HG02870 (cell line): ENCODE measurements at regions not wholly inside any gene's neighbourhood (a gene's known extent, or its start where the extent isn't known, plus 50 kb on each side); places are given as distances from the start of the nearest gene placed in this dataset.
A peak's percentile ranks its signal among the peaks of the same experiment; 100 is the strongest.
"Not testable (repeated sequence)": the region's sequence is repeated elsewhere in the genome, so short reads cannot be mapped to it uniquely, and the experiment has no call there.

Experiments used
- ATAC-seq: cut with Tn5 transposase; IDR thresholded peaks from one replicate; pipeline ENCODE4 v1.9.1; 2021; ENCODE audit warnings: mild to moderate bottlenecking, moderate library complexity; ENCODE audit not compliant: unreplicated experiment

GRCh38 chr2:236489083-236489482, 80.5 kb upstream of the ACKR3 start:
- not testable (repeated sequence) for ATAC-seq

- no peak for ATAC-seq
Observed at GRCh38 chr2:236489895-236490404, 79.7 kb upstream of the ACKR3 start.

- no peak for ATAC-seq
Observed at GRCh38 chr2:236496340-236496739, 73.3 kb upstream of the ACKR3 start.

GRCh38 chr2:236498369-236498768, 71.3 kb upstream of the ACKR3 start:
- no peak for ATAC-seq

- ATAC-seq, result no peak
Observed at GRCh38 chr2:236499691-236500578, 69.7 kb upstream of the ACKR3 start.

- ATAC-seq, result no peak
Observed at GRCh38 chr2:236501026-236501425, 68.6 kb upstream of the ACKR3 start.

- no peak for ATAC-seq
Observed at GRCh38 chr2:236501531-236501930, 68.1 kb upstream of the ACKR3 start.

GRCh38 chr2:236503100-236503499, 66.5 kb upstream of the ACKR3 start:
- no peak for ATAC-seq

GRCh38 chr2:236503583-236503982, 66.0 kb upstream of the ACKR3 start:
- no peak for ATAC-seq

- ATAC-seq, result no peak
Observed at GRCh38 chr2:236505041-236505440, 64.6 kb upstream of the ACKR3 start.

- no peak for ATAC-seq
Observed at GRCh38 chr2:236505648-236506047, 64.0 kb upstream of the ACKR3 start.

GRCh38 chr2:236507393-236508085, 62.1 kb upstream of the ACKR3 start:
- ATAC-seq, result no peak

GRCh38 chr2:236508466-236508865, 61.2 kb upstream of the ACKR3 start:
- ATAC-seq, result no peak

GRCh38 chr2:236510034-236510433, 59.6 kb upstream of the ACKR3 start:
- ATAC-seq, result no peak

GRCh38 chr2:236511266-236511665, 58.4 kb upstream of the ACKR3 start:
- ATAC-seq, result no peak

GRCh38 chr2:236512267-236512666, 57.4 kb upstream of the ACKR3 start:
- no peak for ATAC-seq

GRCh38 chr2:236512902-236513435, 56.7 kb upstream of the ACKR3 start:
- ATAC-seq, result peak; percentile 63

GRCh38 chr2:236513956-236514355, 55.7 kb upstream of the ACKR3 start:
- ATAC-seq, result no peak

GRCh38 chr2:236516708-236517107, 52.9 kb upstream of the ACKR3 start:
- ATAC-seq, result no peak

- no peak for ATAC-seq
Observed at GRCh38 chr2:236517251-236518031, 52.2 kb upstream of the ACKR3 start.
